ENCODE measurements at regions not wholly inside any gene's neighbourhood (a gene's known extent, or its start where the extent isn't known, plus 50 kb on each side); places are given as distances from the start of the nearest gene placed in this dataset.
"Not testable (repeated sequence)": the region's sequence is repeated elsewhere in the genome, so short reads cannot be mapped to it uniquely, and the experiment has no call there.

DNA sequence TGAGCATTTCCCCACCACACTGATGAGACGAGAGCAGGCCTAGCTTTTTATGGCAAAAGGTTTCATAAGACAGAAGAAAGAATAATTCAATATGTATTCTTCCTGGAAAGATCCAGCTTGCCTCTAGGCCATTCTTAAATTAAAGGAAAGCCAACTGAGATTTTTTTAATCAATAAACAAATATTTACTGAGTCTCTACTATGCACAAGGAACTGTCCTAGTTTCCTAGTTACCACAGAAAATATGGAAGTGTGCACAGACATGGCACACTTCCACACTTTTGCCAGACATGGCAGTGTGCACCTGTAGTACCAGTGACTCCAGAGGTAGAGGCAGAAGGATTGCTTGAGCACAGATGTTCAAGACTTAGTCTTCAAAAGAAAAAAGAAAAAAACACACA is 281.0 kb downstream of the CETN3 start:
- DNase-seq: no peak

GRCh38 chr5:90119531-90119971 is 290.0 kb downstream of the CETN3 start:
- DNase-seq: no peak

- DNase-seq: no peak
Measured at GRCh38 chr5:90117005-90117404, 292.6 kb downstream of the CETN3 start.

DNA sequence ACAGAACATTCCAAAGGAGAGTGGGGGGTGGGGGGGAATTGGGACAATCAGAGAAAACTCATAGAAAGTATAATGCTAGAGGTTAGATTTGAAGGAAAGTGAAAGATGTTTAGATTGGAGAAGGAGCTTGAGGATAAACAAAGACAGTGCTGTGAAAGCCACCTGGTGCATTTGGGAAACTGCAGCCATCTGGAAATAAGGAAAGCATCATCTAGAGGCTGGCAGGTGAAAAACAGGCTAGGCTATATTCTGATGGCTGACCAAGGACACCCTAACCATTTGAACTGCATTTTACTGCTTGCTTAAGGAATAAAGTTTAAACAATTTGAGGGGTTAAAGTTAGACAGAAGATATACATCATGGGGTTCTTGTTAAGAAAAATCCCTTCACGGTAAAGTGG is 296.4 kb downstream of the CETN3 start:
- DNase-seq: no peak

GRCh38 chr5:90112033-90112692 is 297.4 kb downstream of the CETN3 start:
- no peak for DNase-seq

- DNase-seq: no peak
Measured at GRCh38 chr5:90111364-90112032, 298.1 kb downstream of the CETN3 start.

DNA sequence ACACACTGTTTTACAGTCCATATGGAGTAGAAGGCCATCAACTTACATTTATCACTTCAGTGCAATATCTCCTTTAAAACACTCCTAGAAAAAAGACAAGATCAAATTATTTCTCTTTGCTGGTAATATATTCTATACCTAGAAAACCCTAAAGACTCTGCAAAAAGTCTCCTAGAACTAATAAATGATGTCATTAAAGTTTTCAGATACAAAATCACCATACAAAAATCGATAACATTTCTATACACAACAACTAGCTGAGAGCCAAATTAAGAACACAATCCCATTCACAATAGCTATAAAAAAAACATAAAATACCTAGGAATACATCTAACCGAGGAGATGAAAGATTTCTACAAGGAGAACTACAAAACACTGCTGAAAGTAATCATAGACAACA is 300.3 kb downstream of the CETN3 start:
- no peak for DNase-seq

- no peak for DNase-seq
Measured at GRCh38 chr5:90099099-90099498, 310.5 kb downstream of the CETN3 start.

- no peak for DNase-seq
Measured at GRCh38 chr5:90097082-90097477, 312.5 kb downstream of the CETN3 start.

- no peak for DNase-seq
Measured at GRCh38 chr5:90096415-90097081, 313.0 kb downstream of the CETN3 start.

GRCh38 chr5:90095292-90096060 is 314.1 kb downstream of the CETN3 start:
- DNase-seq: no peak

DNA sequence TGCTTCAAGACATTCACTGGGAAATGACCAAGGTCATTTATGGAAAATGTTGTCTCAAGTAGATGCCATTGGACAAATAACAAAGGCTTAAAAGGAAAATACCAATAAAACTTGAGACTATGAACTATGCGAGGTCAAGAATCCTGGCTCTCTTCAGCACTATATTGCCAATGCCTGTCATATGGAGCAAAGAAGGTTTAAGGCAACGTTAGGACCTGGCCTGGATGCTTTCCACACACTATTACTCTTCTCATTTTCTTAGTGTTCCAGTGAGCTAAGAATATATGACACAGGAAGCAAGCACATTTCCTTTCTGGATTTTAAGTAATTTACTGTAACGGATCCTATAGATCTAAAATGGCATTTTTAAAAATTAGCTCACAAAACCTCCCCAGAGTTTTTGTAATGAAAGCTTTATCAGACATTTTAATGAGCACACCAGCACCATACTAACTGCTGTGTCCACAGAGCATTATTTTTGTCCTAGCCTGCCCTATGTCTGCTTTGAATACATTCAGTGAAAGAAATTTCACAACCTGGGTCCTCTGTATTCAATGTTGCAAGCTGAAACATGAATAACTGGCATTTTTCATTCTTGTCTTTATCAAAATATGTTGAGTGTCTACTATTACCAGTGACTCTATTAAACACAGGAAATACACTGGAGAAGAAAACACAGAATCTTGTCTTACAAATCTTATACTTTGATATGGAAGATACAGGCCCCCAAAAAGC is 315.6 kb downstream of the CETN3 start:
- DNase-seq: no peak

DNA sequence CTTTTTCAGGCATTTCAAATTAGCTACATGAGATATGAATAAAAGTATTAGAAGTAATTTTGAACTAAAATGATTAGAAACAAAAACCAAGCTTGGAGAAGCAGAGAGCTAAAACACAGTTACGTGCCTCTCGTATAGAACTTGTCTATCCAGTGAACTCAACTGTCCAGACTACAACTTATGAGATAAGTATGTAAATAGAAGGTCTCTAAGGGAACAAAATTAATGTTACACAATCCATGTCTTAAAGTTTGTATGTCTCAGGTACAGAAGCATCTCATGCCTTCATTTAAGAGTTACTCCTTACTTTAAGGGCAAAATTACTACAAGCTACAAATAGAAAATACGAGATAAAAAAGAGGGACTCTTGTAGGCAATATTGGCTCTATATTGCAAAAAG is 316.8 kb downstream of the CETN3 start:
- no peak for DNase-seq

GRCh38 chr5:90084342-90084741 is 325.2 kb downstream of the CETN3 start:
- DNase-seq: no peak

GRCh38 chr5:90073026-90073570 is 336.5 kb downstream of the CETN3 start:
- DNase-seq: not testable (repeated sequence)

- no peak for DNase-seq
Measured at GRCh38 chr5:90071656-90072055, 337.9 kb downstream of the CETN3 start.

GRCh38 chr5:90071066-90071465 is 338.5 kb downstream of the CETN3 start:
- DNase-seq: no peak

DNA sequence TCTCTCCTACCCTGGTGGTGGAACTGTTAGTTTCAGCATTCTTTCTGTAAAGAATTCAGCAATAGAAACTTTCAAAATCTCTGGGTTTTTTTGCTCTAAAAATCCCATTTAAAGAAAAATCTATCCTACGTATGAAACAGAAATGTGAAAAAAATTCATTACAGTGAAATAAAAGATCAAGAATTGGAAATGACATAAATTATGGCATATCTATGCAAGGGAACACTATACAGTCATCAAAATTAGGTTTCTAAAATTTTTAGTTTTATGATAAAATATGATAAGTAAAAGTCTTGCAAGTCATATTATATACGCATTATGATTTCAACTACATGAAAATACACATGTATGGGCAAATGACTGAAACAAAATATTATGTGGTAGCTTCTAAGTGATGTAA is 342.6 kb downstream of the CETN3 start:
- no peak for DNase-seq

DNA sequence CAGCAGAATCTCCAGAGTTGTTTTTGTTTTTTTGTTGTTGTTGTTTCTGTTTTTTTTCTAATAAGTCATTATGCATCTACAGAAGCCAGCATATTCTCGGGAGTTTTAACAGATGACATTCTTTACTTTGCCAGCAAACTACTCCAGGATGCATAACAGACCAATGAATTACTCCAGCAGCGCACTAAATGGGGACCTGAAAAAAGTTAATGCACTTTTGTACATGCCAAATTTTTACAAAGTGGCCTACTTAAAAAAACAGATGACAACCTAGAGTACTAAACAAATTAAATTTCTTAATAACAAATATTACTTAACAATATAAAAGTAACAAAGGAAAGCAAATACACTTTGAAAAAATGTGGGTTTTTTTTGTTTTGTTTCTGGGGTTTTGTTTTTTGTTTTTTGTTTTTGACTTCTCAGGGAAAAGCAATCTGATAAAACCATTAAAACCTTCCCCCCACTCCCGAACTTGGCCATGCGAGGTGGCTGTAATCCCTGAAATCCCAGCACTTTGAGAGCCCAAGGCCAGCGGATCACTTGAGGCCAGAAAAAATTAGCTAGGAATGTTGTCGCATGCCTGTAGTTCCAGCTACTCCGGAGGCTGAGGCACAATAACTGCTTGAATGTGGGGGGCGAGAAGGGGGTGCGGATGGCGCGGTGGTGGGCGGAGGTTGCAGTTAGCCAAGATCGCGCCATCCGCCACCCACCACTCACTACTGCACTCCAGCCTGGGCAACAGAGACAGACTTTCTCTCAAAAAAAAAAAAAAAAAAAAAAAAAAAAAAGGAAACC is 352.4 kb downstream of the CETN3 start:
- DNase-seq: no peak

- DNase-seq: no peak
Measured at GRCh38 chr5:90055831-90056328, 353.7 kb downstream of the CETN3 start.

GRCh38 chr5:90054612-90055011 is 354.9 kb downstream of the CETN3 start:
- no peak for DNase-seq
